Neural progenitor cell (in vitro differentiated cells): ENCODE measurements at regions not wholly inside any gene's neighbourhood (a gene's known extent, or its start where the extent isn't known, plus 50 kb on each side); places are given as distances from the start of the nearest gene placed in this dataset.
A peak's percentile ranks its signal among the peaks of the same experiment; 100 is the strongest.

Experiments
- DNase-seq: peaks from one replicate; pipeline ENCODE4 v3.0.0-alpha.2; 2016; ENCODE audit warnings: low spot score
- H2AFZ ChIP-seq: fragments of 200-600 bp; sonication (generic); replicated peaks from 2 replicates; pipeline ENCODE4 v1.6.1; 2016; ENCODE audit warnings: antibody characterized with exemption
- H3F3A ChIP-seq: fragments of 200-600 bp; sonication (generic); 2 replicates; pipeline ENCODE4 v1.6.1; 2016; ENCODE audit warnings: antibody characterized with exemption, low read depth
- H3K27ac ChIP-seq: fragments of 200-600 bp; sonication (generic); 2 replicates; pipeline ENCODE4 v1.5.1; 2016; ENCODE audit warnings: mild to moderate bottlenecking
- H3K27me3 ChIP-seq: fragments of 200-600 bp; sonication (generic); 2 replicates; pipeline ENCODE4 v1.6.1; 2016; ENCODE audit warnings: mild to moderate bottlenecking, moderate library complexity
- H3K36me3 ChIP-seq: fragments of 200-600 bp; sonication (generic); 2 replicates; pipeline ENCODE4 v1.5.1; 2016
- H3K4me1 ChIP-seq: fragments of 200-600 bp; sonication (generic); 2 replicates; pipeline ENCODE4 v1.6.1; 2016; ENCODE audit warnings: mixed run types
- H3K4me2 ChIP-seq: fragments of 200-600 bp; sonication (generic); 2 replicates; pipeline ENCODE4 v1.6.1; 2016
- H3K4me3 ChIP-seq: fragments of 200-600 bp; sonication (generic); 2 replicates; pipeline ENCODE4 v1.5.1; 2016
- H3K79me2 ChIP-seq: fragments of 200-600 bp; sonication (generic); 2 replicates; pipeline ENCODE4 v1.6.1; 2016; ENCODE audit warnings: low read depth
- H3K9ac ChIP-seq: fragments of 200-600 bp; sonication (generic); 2 replicates; pipeline ENCODE4 v1.6.1; 2016
- H3K9me3 ChIP-seq: fragments of 200-600 bp; sonication (generic); 2 replicates; pipeline ENCODE4 v1.5.1; 2016; ENCODE audit warnings: low read depth
- H4K20me1 ChIP-seq: fragments of 200-600 bp; sonication (generic); 2 replicates; pipeline ENCODE4 v1.6.1; 2016; ENCODE audit warnings: low read depth
- H3K27ac Mint-ChIP-seq: 3 replicates; pipeline ENCODE4 v1.8.0; 2021; ENCODE audit warnings: mixed read lengths
- H3K27me3 Mint-ChIP-seq: 2 replicates; pipeline ENCODE4 v1.8.0; 2022; ENCODE audit warnings: low read depth, mild to moderate bottlenecking, inconsistent platforms, moderate library complexity, mixed read lengths; ENCODE audit not compliant: insufficient read depth
- H3K36me3 Mint-ChIP-seq: 3 replicates; pipeline ENCODE4 v1.8.0; 2021; ENCODE audit warnings: mixed read lengths
- H3K4me1 Mint-ChIP-seq: 3 replicates; pipeline ENCODE4 v1.8.0; 2021; ENCODE audit warnings: mixed read lengths
- H3K4me3 Mint-ChIP-seq: 3 replicates; pipeline ENCODE4 v1.8.0; 2021; ENCODE audit warnings: mild to moderate bottlenecking, moderate library complexity, mixed read lengths
- H3K9me3 Mint-ChIP-seq: 3 replicates; pipeline ENCODE4 v1.8.0; 2020; ENCODE audit warnings: mixed read lengths
- CTCF ChIP-seq: fragments of 200-600 bp; sonication (generic); IDR thresholded peaks from 2 replicates; pipeline ENCODE4 v1.5.1; 2017; ENCODE audit warnings: antibody characterized with exemption, mild to moderate bottlenecking
- EZH2 ChIP-seq: fragments of 200-600 bp; sonication (generic); IDR thresholded peaks from 2 replicates; pipeline ENCODE4 v1.6.1; 2017; ENCODE audit warnings: antibody characterized with exemption, mild to moderate bottlenecking, moderate library complexity
- EZH2phosphoT487 ChIP-seq: fragments of 200-600 bp; sonication (generic); IDR thresholded peaks from 2 replicates; pipeline ENCODE4 v1.6.1; 2017; ENCODE audit warnings: antibody characterized with exemption

- Histone ChIP-seq H3F3A (peaks cover 51% of the 10 kb centered on the region), H3K9ac (no peak overlapping the region), H2AFZ (no peak overlapping the region), H3K27ac (no peak overlapping the region), H3K79me2 (no peaks in the 10 kb centered on the region), H4K20me1 (no peaks in the 10 kb centered on the region), H3K4me3 (no peak overlapping the region), H3K4me1 (peaks cover 74% of the 10 kb centered on the region), H3K4me2 (no peak overlapping the region), H3K27me3 (no peaks in the 10 kb centered on the region), H3K9me3 (no peaks in the 10 kb centered on the region), H3K36me3 (no peaks in the 10 kb centered on the region)
- peaks cover 3% of the 10 kb centered on the region for H3K27me3 Mint-ChIP-seq
- no peak overlapping the region for H3K27ac Mint-ChIP-seq
- H3K9me3 Mint-ChIP-seq = no peaks in the 10 kb centered on the region
- TF ChIP-seq CTCF = no peak
- no peak for TF ChIP-seq EZH2phosphoT487
- no peak for TF ChIP-seq EZH2
- no peak overlapping the region for H3K4me3 Mint-ChIP-seq
- H3K36me3 Mint-ChIP-seq = no peaks in the 10 kb centered on the region
- peaks cover 74% of the 10 kb centered on the region for H3K4me1 Mint-ChIP-seq
- no peak for DNase-seq
These were observed 190.6 kb upstream of the NFIA start for GRCh38 chr1:60891765-60892164.

GRCh38 chr1:60891281-60891680 is 191.1 kb upstream of the NFIA start:
- H3F3A ChIP-seq = peaks cover 53% of the 10 kb centered on the region
- H4K20me1 ChIP-seq = no peaks in the 10 kb centered on the region
- TF ChIP-seq EZH2phosphoT487 (no peak), EZH2 (no peak), CTCF (no peak)
- H2AFZ ChIP-seq = peak overlapping the region; percentile 85
- peaks cover 74% of the 10 kb centered on the region for H3K4me1 ChIP-seq
- H3K36me3 ChIP-seq = no peaks in the 10 kb centered on the region
- H3K27me3 ChIP-seq = no peaks in the 10 kb centered on the region
- no peak overlapping the region for H3K4me3 Mint-ChIP-seq
- H3K27ac Mint-ChIP-seq = no peak overlapping the region
- no peaks in the 10 kb centered on the region for H3K9me3 ChIP-seq
- H3K27me3 Mint-ChIP-seq = peaks cover 3% of the 10 kb centered on the region
- no peak overlapping the region for H3K4me2 ChIP-seq
- no peaks in the 10 kb centered on the region for H3K9me3 Mint-ChIP-seq
- H3K9ac ChIP-seq = no peak overlapping the region
- no peak overlapping the region for H3K4me3 ChIP-seq
- no peaks in the 10 kb centered on the region for H3K36me3 Mint-ChIP-seq
- H3K4me1 Mint-ChIP-seq = peaks cover 74% of the 10 kb centered on the region
- DNase-seq = no peak
- H3K79me2 ChIP-seq = no peaks in the 10 kb centered on the region
- H3K27ac ChIP-seq = no peak overlapping the region

GRCh38 chr1:60890664-60891063 is 191.7 kb upstream of the NFIA start:
- no peak for DNase-seq
- peaks cover 3% of the 10 kb centered on the region for H3K27me3 Mint-ChIP-seq
- no peaks in the 10 kb centered on the region for H3K36me3 Mint-ChIP-seq
- peaks cover 53% of the 10 kb centered on the region for H3F3A ChIP-seq
- peaks cover 74% of the 10 kb centered on the region for H3K4me1 Mint-ChIP-seq
- no peaks in the 10 kb centered on the region for H3K79me2 ChIP-seq
- no peak overlapping the region for H3K4me2 ChIP-seq
- no peaks in the 10 kb centered on the region for H3K9me3 Mint-ChIP-seq
- no peaks in the 10 kb centered on the region for H3K27me3 ChIP-seq
- H4K20me1 ChIP-seq = no peaks in the 10 kb centered on the region
- no peaks in the 10 kb centered on the region for H3K9me3 ChIP-seq
- H3K4me1 ChIP-seq = peaks cover 74% of the 10 kb centered on the region
- no peak overlapping the region for H3K27ac Mint-ChIP-seq
- H3K27ac ChIP-seq = no peak overlapping the region
- peak overlapping the region; percentile 85 for H2AFZ ChIP-seq
- no peak overlapping the region for H3K4me3 Mint-ChIP-seq
- no peak overlapping the region for H3K4me3 ChIP-seq
- TF ChIP-seq EZH2 (no peak), EZH2phosphoT487 (no peak), CTCF (no peak)
- peak overlapping the region; percentile 22 for H3K9ac ChIP-seq
- no peaks in the 10 kb centered on the region for H3K36me3 ChIP-seq

- Mint-ChIP-seq H3K27ac (no peak overlapping the region), H3K27me3 (peaks cover 5% of the 10 kb centered on the region)
These were observed 192.7 kb upstream of the NFIA start for GRCh38 chr1:60889709-60890108.

More at GRCh38 chr1:60889709-60890108, 192.7 kb upstream of the NFIA start:
- Mint-ChIP-seq H3K4me1 (peaks cover 71% of the 10 kb centered on the region), H3K36me3 (no peaks in the 10 kb centered on the region), H3K4me3 (no peak overlapping the region), H3K9me3 (no peaks in the 10 kb centered on the region)
- Histone ChIP-seq H3F3A (peaks cover 46% of the 10 kb centered on the region), H3K4me1 (peaks cover 67% of the 10 kb centered on the region), H3K4me2 (no peak overlapping the region), H3K27me3 (no peaks in the 10 kb centered on the region), H3K4me3 (no peak overlapping the region), H3K9ac (no peak overlapping the region), H3K79me2 (no peaks in the 10 kb centered on the region), H3K27ac (no peak overlapping the region), H2AFZ (no peak overlapping the region), H4K20me1 (no peaks in the 10 kb centered on the region), H3K36me3 (no peaks in the 10 kb centered on the region), H3K9me3 (no peaks in the 10 kb centered on the region)
- no peak for DNase-seq
- TF ChIP-seq EZH2 (no peak), CTCF (no peak), EZH2phosphoT487 (no peak)
